ENCODE measurements at regions not wholly inside any gene's neighbourhood (a gene's known extent, or its start where the extent isn't known, plus 50 kb on each side); places are given as distances from the start of the nearest gene placed in this dataset.
A peak's percentile ranks its signal among the peaks of the same experiment; 100 is the strongest.

- peaks cover 2% of the 10 kb centered on the region for H3K27me3 ChIP-seq (ENCODE audit: insufficient read depth, low read length, poor library complexity, severe bottlenecking)
- no peaks in the 10 kb centered on the region for H3K36me3 ChIP-seq (ENCODE audit: insufficient read depth, low read length)
- H3K4me3 ChIP-seq (ENCODE audit: low read length) = no peak overlapping the region
- Mint-ChIP-seq H3K27me3 (peaks cover 5 to 15% of the 10 kb centered on the region in 2 donors), H3K36me3 (no peaks in the 10 kb centered on the region), H3K4me1 (no peaks in the 10 kb centered on the region), H3K4me3 (no peak overlapping the region), H3K9me3 (no peaks in the 10 kb centered on the region), H3K27ac (no peak overlapping the region)
- no peaks in the 10 kb centered on the region for H3K9me3 ChIP-seq (ENCODE audit: low read length)
- ChIA-PET POLR2A (no interaction called here), CTCF (no interaction called here)
- DNase-seq = no peak
- H3K4me1 ChIP-seq (ENCODE audit: insufficient read depth, low read length) = no peaks in the 10 kb centered on the region
- H3K27ac ChIP-seq (ENCODE audit: low read depth, low read length) = no peak overlapping the region
Measured at GRCh38 chr1:87599569-87599968, 270.9 kb downstream of the LMO4 start.

- H3K27me3 ChIP-seq (ENCODE audit: insufficient read depth, low read length, poor library complexity, severe bottlenecking) = peaks cover 2% of the 10 kb centered on the region
- Mint-ChIP-seq H3K36me3 (no peaks in the 10 kb centered on the region), H3K27ac (no peak overlapping the region), H3K27me3 (peaks cover 5 to 15% of the 10 kb centered on the region in 2 donors), H3K4me1 (no peaks in the 10 kb centered on the region), H3K9me3 (no peaks in the 10 kb centered on the region), H3K4me3 (no peak overlapping the region)
- POLR2A ChIA-PET = no interaction called here
- no peaks in the 10 kb centered on the region for H3K9me3 ChIP-seq (ENCODE audit: low read length)
- no peaks in the 10 kb centered on the region for H3K36me3 ChIP-seq (ENCODE audit: insufficient read depth, low read length)
- DNase-seq = no peak
- H3K4me3 ChIP-seq (ENCODE audit: low read length) = no peak overlapping the region
- no peaks in the 10 kb centered on the region for H3K4me1 ChIP-seq (ENCODE audit: insufficient read depth, low read length)
- CTCF ChIA-PET = no interaction called here
- H3K27ac ChIP-seq (ENCODE audit: low read depth, low read length) = no peak overlapping the region
Measured at GRCh38 chr1:87600055-87600850, 271.6 kb downstream of the LMO4 start.

- Mint-ChIP-seq H3K4me1 (no peaks in the 10 kb centered on the region), H3K4me3 (no peak overlapping the region), H3K27ac (no peak overlapping the region), H3K36me3 (no peaks in the 10 kb centered on the region), H3K27me3 (peaks cover 4 to 15% of the 10 kb centered on the region in 2 donors), H3K9me3 (no peaks in the 10 kb centered on the region)
- Histone ChIP-seq H3K27ac (ENCODE audit: low read depth, low read length) (no peak overlapping the region), H3K4me1 (ENCODE audit: insufficient read depth, low read length) (no peaks in the 10 kb centered on the region), H3K36me3 (ENCODE audit: insufficient read depth, low read length) (no peaks in the 10 kb centered on the region), H3K4me3 (ENCODE audit: low read length) (no peak overlapping the region), H3K27me3 (ENCODE audit: insufficient read depth, low read length, poor library complexity, severe bottlenecking) (peaks cover 2% of the 10 kb centered on the region), H3K9me3 (ENCODE audit: low read length) (no peaks in the 10 kb centered on the region)
- CTCF ChIA-PET = no interaction called here
- DNase-seq = no peak
- POLR2A ChIA-PET = no interaction called here
Measured at GRCh38 chr1:87600854-87601253, 272.2 kb downstream of the LMO4 start.

DNA sequence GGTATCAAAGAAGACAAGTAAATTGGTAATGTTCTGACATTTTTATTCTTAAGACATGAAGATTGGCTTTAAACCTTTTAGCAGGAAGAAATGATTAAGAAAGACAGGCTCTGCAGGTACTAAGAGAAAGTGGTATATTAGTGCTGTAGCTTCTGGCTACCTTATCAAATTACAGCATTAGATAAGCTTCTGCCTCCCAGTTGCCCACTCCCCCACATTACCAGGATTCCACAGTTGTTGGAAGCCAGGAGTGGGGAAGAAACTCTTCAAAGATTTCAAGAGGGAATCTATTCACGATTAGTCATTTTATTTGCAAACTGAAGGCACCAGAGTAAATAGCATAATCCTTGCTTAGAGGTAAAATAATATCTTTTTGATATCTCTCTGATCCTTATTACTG lies 274.9 kb downstream of the LMO4 start:
- Histone ChIP-seq H3K36me3 (ENCODE audit: insufficient read depth, low read length) (no peaks in the 10 kb centered on the region), H3K27ac (ENCODE audit: low read depth, low read length) (no peak overlapping the region), H3K27me3 (ENCODE audit: insufficient read depth, low read length, poor library complexity, severe bottlenecking) (no peaks in the 10 kb centered on the region), H3K4me3 (ENCODE audit: low read length) (no peak overlapping the region), H3K9me3 (ENCODE audit: low read length) (no peaks in the 10 kb centered on the region), H3K4me1 (ENCODE audit: insufficient read depth, low read length) (no peaks in the 10 kb centered on the region)
- no peak for DNase-seq
- POLR2A ChIA-PET = no interaction called here
- Mint-ChIP-seq H3K9me3 (no peaks in the 10 kb centered on the region), H3K36me3 (no peaks in the 10 kb centered on the region), H3K27ac (no peak overlapping the region), H3K4me1 (no peaks in the 10 kb centered on the region), H3K4me3 (no peak overlapping the region), H3K27me3 (peaks cover 5 to 6% of the 10 kb centered on the region in 2 donors)
- CTCF ChIA-PET = no interaction called here

DNA sequence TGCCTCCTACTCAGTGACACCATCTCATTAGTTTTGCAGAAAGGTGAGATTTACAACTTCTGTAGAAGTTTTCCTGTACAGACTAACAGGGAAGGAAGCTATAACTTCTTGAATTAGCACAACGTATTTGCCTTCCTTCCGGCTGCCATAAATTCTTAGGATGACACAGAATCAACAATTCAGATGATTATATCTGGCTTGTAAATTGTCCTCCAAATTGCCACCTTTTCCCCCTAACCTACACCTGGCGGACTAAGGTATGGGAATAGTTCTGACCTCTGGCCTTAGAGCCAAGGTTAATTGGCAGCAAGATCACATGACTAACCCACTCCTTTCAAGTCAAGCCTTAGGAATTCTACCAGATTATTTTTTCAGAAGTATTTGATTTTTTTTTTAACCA lies 284.3 kb downstream of the LMO4 start:
- POLR2A ChIA-PET = no interaction called here
- no peak for DNase-seq
- H3K9me3 Mint-ChIP-seq = peaks cover 0 to 2% (median 0%) of the 10 kb centered on the region in 5 donors
- Histone ChIP-seq H3K9me3 (ENCODE audit: low read length) (no peaks in the 10 kb centered on the region), H3K4me1 (ENCODE audit: insufficient read depth, low read length) (no peaks in the 10 kb centered on the region), H3K27me3 (ENCODE audit: insufficient read depth, low read length, poor library complexity, severe bottlenecking) (no peaks in the 10 kb centered on the region), H3K27ac (ENCODE audit: low read depth, low read length) (no peak overlapping the region), H3K4me3 (ENCODE audit: low read length) (no peak overlapping the region), H3K36me3 (ENCODE audit: insufficient read depth, low read length) (no peaks in the 10 kb centered on the region)
- H3K27me3 Mint-ChIP-seq = peaks cover 10 to 20% of the 10 kb centered on the region in 2 donors
- peak overlapping the region in 1 of 8 donors; percentile 4 for H3K27ac Mint-ChIP-seq
- CTCF ChIA-PET = no interaction called here
- no peaks in the 10 kb centered on the region for H3K36me3 Mint-ChIP-seq
- H3K4me1 Mint-ChIP-seq = no peaks in the 10 kb centered on the region
- H3K4me3 Mint-ChIP-seq = no peak overlapping the region

- Histone ChIP-seq H3K27me3 (ENCODE audit: insufficient read depth, low read length, poor library complexity, severe bottlenecking) (no peaks in the 10 kb centered on the region), H3K9me3 (ENCODE audit: low read length) (no peaks in the 10 kb centered on the region), H3K4me3 (ENCODE audit: low read length) (no peak overlapping the region), H3K4me1 (ENCODE audit: insufficient read depth, low read length) (no peaks in the 10 kb centered on the region), H3K36me3 (ENCODE audit: insufficient read depth, low read length) (no peaks in the 10 kb centered on the region), H3K27ac (ENCODE audit: low read depth, low read length) (no peak overlapping the region)
- Mint-ChIP-seq H3K4me1 (no peaks in the 10 kb centered on the region), H3K9me3 (peaks cover 0 to 9% (median 6%) of the 10 kb centered on the region in 5 donors), H3K27ac (peak overlapping the region in 1 of 8 donors; percentile 58), H3K27me3 (peaks cover 7 to 20% of the 10 kb centered on the region in 2 donors), H3K4me3 (no peak overlapping the region), H3K36me3 (no peaks in the 10 kb centered on the region)
- ChIA-PET CTCF (no interaction called here), POLR2A (no interaction called here)
- DNase-seq = no peak
Measured at GRCh38 chr1:87615491-87615890, 286.8 kb downstream of the LMO4 start.

DNA sequence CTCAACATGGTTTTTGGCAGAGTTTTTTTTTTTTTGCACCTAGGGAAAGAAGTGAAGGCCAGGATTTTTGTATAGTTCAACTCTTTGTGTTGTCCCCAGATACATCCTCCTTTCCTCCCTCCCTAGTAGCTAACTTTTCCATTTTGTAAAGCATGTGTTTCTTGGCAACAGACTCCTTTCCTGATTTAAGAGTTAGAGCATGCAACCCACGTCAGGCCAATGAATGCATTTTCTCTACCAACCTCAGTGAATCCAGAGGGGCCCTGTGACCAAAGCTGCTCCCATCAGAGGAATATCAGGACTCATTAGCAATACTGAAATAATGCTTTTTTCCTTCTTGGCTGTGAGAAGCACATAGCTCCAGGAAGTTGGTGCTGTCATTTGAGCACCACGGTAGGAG lies 287.2 kb downstream of the LMO4 start:
- peaks cover 0 to 9% (median 6%) of the 10 kb centered on the region in 5 donors for H3K9me3 Mint-ChIP-seq
- DNase-seq = no peak

GRCh38 chr1:87620807-87621206 lies 292.1 kb downstream of the LMO4 start:
- DNase-seq = no peak
- Histone ChIP-seq H3K27me3 (ENCODE audit: insufficient read depth, low read length, poor library complexity, severe bottlenecking) (no peaks in the 10 kb centered on the region), H3K36me3 (ENCODE audit: insufficient read depth, low read length) (no peaks in the 10 kb centered on the region), H3K27ac (ENCODE audit: low read depth, low read length) (no peak overlapping the region), H3K9me3 (ENCODE audit: low read length) (no peaks in the 10 kb centered on the region), H3K4me3 (ENCODE audit: low read length) (no peak overlapping the region), H3K4me1 (ENCODE audit: insufficient read depth, low read length) (no peaks in the 10 kb centered on the region)
- peaks cover 0 to 9% (median 6%) of the 10 kb centered on the region in 5 donors for H3K9me3 Mint-ChIP-seq
- no peaks in the 10 kb centered on the region for H3K36me3 Mint-ChIP-seq
- H3K27me3 Mint-ChIP-seq = peaks cover 12 to 31% of the 10 kb centered on the region in 2 donors
- H3K4me3 Mint-ChIP-seq = no peak overlapping the region
- CTCF ChIA-PET = no interaction called here
- POLR2A ChIA-PET = no interaction called here
- H3K4me1 Mint-ChIP-seq = no peaks in the 10 kb centered on the region
- no peak overlapping the region for H3K27ac Mint-ChIP-seq

More for the DNA sequence above, 287.2 kb downstream of the LMO4 start:
- Mint-ChIP-seq H3K4me1 (no peaks in the 10 kb centered on the region), H3K36me3 (no peaks in the 10 kb centered on the region), H3K27me3 (peaks cover 6 to 23% of the 10 kb centered on the region in 2 donors), H3K4me3 (no peak overlapping the region), H3K27ac (no peak overlapping the region)
- no peak overlapping the region for H3K27ac ChIP-seq (ENCODE audit: low read depth, low read length)
- no peaks in the 10 kb centered on the region for H3K4me1 ChIP-seq (ENCODE audit: insufficient read depth, low read length)
- H3K9me3 ChIP-seq (ENCODE audit: low read length) = no peaks in the 10 kb centered on the region
- ChIA-PET CTCF (no interaction called here), POLR2A (no interaction called here)
- H3K27me3 ChIP-seq (ENCODE audit: insufficient read depth, low read length, poor library complexity, severe bottlenecking) = no peaks in the 10 kb centered on the region
- no peak overlapping the region for H3K4me3 ChIP-seq (ENCODE audit: low read length)
- no peaks in the 10 kb centered on the region for H3K36me3 ChIP-seq (ENCODE audit: insufficient read depth, low read length)

Measured in CD8-positive, alpha-beta memory T cell (primary cell).